GM21737 (cell line): ENCODE measurements at regions not wholly inside any gene's neighbourhood (a gene's known extent, or its start where the extent isn't known, plus 50 kb on each side); places are given as distances from the start of the nearest gene placed in this dataset.

Experiments
- ATAC-seq: cut with Tn5 transposase; IDR thresholded peaks from one replicate; pipeline ENCODE4 v1.9.1; 2021; ENCODE audit warnings: mild to moderate bottlenecking, moderate library complexity; ENCODE audit not compliant: unreplicated experiment

DNA sequence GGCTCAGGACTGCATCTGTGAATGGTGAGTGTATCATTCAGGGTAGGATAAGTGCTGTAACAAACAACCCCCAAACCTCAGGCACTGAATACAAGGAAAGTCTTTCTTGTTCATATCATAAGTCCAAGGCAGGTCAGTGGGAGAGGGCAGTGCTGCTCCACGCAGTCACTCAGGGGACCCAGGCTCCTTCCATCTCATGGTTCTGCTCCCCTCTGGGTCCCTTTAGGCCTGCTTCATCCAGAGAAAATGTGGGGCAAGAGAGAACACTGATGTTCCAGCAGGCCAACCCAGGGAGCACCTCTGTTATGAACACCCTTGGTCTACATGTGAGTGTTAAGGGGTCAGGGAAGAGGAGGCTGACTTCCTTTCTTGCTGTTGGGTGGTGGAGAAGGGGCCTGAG lies 187.8 kb downstream of the CHST1 start:
- no peak for ATAC-seq

DNA sequence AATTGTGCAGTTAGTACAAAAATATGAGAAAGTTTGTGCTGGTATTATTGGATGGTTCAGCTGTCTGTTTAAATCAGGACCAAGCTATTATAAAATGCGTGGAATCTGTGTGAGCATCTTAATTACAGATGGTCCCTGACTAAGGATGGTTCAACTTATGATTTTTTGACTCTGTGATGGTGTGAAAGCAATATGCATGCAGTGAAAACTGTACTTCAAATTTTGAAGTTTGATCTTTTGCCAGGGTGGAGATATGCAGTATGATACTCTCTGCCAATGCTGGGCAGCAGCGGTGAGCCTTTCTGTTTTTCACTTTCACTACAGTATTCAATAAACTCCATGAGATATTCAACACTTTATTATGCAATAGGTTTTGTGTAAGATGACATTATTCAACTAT lies 189.3 kb downstream of the CHST1 start:
- no peak for ATAC-seq

DNA sequence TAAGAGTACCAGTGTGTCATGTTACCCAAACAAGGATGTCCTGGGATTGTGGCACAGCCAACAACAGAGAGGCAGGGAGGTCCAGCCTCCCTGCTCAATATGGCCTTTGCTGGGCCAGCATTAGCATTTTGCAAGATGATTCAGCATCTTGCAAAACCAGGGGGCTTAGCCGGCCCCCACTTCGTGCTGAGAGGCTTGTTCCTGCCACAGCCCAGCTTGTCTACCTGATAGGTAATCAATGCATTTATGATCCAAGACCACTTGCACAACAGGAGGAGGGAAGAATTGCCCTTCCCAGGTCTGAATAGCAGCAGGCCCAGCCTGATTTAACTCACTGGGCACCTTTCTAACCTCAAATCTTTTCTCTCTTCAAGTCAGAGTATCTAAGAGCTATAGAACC lies 189.0 kb upstream of the SYT13 start:
- ATAC-seq = no peak

DNA sequence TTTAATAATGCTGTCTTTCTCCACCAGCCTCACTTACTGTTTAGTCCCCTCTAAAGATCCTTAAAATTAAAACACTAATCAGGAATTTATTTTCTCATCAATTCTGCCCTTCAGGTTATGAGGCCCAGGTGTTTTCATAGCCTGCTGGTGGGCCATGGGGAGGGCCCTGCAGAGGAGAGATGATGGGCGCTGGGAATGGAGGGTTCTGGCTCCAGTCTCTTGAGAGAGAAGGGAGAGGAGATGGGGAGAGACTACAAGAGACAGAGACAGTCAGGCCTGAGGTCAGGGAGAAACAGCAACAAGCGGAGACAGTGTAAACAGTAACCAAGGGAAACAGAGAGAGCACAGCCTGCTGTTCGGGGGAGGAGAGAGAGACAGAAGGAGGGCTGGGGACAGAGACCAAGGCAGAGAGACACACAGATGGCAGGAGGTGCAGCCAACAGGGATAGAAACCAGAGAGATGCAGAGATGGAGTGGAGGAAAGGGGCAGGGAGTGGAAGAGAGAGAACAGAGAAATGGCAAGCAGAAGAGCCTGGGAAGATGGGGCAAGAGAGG lies 187.3 kb upstream of the SYT13 start:
- ATAC-seq = no peak

DNA sequence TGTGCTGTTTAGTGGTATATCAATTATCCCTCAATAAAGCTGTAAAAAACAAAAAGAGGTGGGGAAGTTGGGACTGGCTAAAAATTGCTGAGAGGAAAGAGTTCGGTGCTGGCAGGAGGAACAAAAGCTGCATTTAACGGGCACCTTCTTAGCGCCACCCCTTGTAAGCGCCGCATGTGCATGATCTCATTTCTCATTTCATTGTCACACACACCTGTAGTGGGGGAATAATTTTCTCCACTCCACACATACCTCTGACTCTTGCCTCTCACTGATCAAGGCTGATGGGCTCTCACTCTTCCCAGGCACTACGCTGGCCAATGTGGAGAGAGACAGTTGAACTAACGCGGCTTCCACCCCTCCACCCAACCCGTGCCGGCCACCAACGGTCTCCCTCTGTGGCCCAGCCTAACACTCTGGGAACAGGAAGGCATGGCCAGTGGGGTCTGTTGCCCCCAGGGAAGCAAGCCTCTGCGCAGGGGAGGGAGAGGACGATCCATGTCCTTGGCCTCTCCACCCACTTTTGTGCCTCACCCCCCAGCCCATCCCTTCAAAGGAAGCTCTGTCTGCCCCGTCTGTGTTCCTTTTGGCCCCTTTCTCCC lies 186.7 kb upstream of the SYT13 start:
- ATAC-seq = no peak

DNA sequence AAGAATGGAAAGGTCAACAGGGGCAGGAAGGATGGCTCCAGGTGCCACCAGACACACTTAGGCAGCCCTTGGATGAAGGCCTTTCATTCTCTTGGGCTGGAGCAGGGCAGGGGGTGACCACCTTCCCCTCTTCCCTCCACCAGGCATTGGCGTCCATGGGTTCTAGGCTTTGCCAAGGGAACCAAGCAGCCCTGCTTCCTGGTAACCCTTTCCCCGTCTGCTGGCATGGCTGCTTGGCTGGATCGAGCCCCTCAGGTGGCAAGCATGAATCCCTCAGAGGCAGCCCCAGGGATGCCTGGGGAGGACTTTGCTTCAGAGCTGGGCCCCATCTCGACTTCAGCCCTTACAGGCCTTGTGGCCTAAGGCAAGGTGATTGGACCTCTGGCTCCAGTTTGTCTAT lies 185.1 kb upstream of the SYT13 start:
- no peak for ATAC-seq

DNA sequence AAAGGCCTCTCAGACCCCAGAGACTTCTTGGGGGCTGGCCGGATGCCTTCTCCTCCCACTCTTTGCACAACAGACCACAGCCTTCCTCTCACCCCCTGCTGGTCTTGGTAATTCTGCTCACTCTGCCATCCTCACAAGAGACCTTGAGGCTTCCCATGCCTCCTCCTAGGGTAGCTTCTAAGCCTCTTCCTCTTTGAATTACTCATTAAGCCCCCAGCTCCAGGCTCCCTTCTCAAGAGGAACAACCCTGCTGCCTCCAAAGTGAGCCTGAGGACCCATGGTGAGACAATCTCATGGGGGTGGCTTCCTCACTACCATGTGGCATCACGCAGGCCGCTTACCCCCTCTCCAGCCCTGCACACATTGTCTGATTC lies 184.6 kb upstream of the SYT13 start:
- ATAC-seq = no peak

DNA sequence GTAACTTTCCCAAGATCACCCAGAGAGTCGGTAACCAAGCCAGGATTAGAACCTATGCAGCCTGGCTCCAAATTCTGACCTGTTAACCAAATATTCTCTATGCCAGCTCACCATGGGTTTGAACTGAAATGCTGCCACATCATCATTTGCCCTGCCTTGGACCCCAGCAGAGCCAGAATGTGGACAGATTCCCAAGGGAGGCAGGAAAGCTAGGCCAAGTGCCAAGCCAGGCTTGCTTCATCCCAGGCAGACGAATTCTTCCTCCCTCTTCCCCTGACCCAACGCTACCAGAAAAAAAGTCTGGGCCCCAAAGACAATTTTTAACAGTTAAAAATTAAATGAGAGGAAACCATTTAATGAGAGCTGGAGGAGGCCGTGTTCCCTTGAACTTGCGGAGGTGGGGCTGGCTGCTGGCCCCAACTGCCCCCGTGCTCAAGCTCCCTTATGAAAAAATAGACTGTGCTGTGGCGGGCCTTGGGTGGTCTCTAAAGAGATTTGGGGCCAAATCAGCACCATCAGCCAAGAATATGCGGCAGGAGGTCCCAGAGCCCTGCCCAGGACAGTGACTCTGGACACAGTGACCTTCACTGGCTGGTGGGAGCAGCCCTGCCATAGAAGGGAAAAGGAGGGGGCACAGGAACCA lies 184.1 kb upstream of the SYT13 start:
- ATAC-seq = no peak

DNA sequence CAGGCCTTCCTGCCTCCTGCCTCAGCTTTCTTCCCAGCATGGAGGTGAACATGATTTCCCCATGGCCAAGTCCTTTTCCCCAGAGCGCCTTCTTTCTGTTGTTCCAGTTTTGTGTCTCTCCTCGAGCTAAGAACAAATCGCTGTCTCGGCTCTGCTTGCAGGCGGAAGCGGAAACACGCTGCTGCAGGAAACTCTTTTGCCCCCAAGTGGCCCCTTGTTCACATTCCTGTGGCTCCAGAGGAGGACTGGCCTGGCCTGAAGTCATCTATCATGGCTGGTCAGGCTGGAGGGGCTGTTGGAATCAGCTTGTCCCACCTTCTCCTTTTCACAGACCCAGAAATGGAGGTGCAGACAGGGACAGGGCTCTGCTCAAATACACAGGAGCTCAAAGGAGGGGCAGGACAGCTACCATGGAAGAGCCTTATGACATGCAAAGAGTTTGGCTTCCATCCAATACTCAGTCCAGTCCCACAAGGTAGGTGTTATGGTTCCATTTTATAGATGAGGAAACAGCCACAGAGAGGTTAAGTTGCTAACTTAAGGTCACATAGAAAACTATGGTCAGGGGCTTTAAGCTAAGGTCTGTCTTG lies 182.2 kb upstream of the SYT13 start:
- ATAC-seq = no peak

DNA sequence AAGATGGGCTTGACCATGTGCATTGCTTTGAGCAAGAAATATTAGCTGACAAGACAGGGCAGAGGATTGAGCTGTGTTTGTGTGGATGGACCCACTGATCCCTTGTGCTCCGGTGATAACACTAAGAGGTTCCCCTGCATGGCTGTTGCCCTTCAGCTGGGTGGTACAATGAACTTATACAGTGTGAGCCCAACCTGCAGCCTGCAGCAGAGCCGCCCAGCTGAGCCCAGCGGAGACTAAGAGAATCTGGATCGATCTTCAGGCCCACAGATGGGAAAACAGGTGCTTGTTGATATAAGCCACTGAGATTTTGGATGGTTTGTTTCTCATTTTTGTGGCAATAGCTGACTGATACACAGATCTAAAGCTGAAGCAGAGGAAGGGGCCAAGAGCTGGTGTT lies 177.4 kb upstream of the SYT13 start:
- ATAC-seq = no peak

DNA sequence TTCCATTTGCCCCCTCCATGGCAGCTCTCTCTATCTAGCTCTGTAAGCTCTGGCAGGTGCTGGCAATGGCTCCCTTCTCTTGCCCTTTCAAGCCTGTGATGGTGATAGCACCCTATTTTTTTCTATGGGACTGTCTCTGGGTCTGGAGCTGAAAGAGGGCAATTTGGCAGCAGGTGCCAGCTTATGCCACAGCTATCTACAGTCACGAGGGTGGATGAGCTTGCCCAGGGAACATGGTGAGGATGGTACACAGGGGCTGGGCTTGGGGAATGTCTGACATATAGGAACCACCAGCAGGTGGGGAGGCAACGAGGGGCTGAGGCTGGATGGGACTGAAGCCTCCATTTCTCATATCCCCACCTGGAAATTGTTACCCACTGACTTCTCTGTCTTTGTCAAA lies 175.4 kb upstream of the SYT13 start:
- no peak for ATAC-seq

DNA sequence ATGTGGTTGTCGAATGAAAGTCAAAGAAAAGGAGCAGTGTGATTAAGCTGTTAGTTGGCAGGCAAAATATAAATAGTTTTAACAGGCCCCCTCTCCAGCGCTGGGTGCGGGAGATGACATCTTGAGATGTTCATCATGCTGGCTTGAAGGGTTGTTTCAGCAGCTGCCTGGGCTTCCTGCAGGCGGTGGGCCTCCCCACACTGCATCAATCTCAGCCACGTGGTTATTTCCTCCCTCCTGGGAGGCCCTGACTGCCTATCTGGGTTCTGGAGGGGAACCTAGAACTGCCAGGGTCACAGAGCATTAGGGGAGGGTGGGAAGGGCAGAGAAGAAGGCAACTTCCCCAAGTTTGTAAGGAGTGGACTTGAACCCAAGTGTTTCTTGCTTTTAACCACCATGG lies 173.3 kb upstream of the SYT13 start:
- ATAC-seq = no peak

DNA sequence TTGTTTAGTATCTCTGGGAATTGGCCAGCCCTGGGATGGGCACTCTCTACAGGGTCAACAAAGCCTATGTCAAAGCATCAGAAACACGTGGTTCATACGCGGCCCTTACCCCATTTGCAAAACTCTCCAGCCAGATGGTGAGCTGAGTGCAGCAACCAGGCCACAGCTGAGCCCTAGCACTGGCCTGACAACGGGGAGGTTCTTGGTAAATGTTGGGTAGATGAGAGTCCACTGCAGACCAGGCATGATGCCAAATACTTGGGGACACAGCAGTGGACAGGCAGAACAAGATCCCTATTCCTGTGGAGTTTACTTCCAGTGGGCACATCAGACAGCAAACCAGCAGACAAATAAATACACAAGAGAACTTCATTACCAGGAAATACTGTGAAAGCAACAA lies 172.1 kb upstream of the SYT13 start:
- ATAC-seq = no peak

DNA sequence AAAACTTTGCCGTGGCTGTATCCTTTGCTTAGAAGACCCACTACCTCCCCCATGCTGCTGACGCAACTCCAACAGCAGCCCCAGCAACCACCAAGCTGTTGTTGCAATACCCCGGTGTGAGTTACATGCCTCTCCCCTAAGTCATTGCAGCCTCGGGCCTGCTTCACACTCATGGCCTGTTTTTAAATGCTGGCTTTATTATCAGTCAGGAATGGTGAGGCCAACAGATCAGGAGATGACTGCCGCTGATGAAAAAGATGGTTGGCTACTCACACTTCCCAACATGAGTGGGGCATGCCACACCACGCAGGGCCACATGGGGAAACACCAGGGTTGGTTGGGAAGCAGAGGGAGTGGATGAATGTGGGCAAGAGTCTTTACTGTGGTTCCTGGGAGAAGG lies 171.5 kb upstream of the SYT13 start:
- no peak for ATAC-seq

DNA sequence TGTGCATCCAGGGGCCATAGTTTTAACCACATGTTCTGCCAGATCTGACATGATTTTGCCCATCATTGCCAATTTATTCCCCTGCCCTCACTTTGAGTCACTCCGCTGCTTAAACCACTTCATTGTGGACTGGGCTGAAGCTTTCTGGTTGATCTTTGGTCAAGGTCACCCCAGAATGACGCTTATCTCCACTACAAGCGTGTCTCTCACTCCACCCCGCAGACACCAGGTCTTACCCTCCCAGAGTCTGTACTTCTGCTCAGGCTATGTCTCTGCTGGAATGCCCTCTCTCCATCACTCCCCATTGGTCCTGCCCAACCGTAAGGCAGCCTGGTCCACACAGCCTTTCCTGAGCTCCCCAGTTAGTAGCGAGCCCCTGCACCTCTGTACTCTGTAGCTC lies 170.5 kb upstream of the SYT13 start:
- ATAC-seq = no peak

DNA sequence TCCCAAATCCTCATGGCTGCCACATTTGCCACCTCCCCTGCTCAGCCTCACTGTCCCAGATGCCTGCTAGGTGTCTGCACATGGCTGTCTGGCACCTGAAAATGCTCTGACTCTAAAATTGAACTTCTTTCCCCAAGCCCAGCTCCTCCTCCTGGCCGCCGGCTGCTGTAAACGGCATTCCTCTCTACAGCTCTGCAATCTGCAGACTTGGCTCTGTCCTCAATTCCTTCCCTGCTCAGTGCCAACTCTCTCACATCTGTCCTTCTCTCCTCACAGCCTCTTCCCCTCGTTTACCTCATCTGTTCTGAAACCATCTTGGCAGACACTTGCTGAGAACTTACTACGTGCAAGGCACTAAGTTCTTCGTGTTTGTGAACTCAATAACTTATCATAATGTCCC lies 169.4 kb upstream of the SYT13 start:
- ATAC-seq = no peak

DNA sequence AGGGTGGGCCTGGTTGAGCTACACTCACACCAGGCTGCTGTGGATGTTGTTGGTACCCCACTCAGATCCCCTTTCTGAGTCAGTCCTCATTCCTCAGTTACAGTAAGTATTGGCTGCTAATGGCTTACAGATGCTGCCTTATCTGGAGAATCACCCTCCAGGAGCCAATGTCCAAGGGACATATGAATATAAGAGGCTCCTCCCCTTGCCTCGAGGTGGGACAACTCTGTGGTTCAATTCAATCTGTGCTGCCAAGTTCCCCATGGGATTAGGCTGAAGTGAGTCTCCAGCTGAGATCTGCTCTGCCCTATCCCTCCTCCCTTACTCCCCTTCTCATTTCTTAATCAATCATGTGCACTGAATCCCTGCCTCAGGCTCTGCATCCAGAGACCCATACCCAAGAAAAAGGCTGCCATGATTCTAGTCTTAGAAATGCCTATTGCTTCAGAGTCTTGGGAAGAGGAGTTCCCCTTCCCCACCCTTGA lies 168.8 kb upstream of the SYT13 start:
- no peak for ATAC-seq

DNA sequence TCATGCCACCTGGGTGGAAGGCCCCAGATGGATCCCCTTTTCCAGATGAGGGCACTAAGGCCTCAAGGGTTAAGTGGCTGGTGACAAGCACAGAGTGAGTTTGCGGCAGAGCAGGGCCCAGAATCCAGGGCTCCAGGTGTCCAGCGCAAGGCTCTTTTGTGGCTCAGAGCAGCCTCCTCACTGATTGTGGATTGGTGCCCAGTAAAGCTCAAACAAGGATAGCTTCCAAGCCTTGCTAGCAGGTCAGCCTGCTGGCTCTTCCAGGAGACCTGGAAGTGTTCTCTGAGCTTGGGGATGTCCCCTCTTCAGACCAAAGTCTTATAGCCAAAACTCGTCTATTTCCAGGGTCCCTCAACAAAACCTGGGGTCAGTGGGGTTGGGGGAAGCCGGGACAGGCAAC lies 167.6 kb upstream of the SYT13 start:
- no peak for ATAC-seq

DNA sequence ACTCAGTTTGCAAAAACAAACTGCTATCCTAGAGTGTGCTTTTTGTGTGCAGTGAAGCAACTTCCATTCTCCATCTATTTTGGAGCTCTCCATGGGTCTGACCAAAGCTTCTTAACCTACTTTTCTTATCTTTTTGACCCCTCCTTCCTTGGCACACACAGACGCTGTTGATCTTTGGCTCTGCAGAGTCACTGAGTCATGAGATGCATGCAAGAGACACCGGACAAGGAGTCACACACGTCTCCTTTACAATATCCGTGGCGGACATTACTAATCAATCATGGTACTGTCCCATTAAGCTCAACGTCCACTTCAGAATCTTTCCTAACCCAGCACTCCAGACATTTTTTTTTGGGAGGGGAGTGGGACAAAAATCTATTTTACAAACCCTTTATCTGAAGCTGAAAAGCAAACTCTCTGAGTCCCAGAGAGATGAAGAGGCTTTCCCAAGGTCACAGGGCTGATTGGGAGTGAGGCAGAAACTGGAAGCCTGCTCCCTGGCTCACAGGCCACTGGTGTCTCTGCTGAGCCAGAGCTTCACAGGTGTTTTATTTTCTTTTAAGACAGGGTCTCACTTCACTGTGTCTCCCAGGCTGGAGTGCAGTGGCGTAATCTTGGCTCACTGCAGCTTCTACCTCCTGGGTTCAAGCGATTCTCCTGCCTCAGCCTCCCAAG lies 165.8 kb upstream of the SYT13 start:
- ATAC-seq = no peak

DNA sequence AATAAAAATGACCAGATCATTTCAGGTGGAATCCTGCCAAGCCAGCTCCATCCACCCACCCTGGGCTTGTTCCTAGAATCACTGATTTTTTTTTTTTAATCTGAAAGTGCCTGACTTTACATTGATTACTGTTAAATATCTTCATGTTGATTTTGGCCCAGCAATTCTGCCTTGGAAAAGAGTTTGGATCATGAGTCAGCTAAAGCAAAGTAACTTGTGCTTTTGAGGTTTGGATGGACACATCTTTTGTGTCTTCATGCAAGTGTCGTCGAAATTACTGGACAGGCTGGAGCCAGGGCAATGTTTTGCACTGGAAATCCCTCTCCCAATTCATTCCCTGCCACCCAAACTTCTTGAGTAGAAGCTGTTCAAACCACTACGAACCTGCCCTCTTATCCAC lies 164.0 kb upstream of the SYT13 start:
- no peak for ATAC-seq

DNA sequence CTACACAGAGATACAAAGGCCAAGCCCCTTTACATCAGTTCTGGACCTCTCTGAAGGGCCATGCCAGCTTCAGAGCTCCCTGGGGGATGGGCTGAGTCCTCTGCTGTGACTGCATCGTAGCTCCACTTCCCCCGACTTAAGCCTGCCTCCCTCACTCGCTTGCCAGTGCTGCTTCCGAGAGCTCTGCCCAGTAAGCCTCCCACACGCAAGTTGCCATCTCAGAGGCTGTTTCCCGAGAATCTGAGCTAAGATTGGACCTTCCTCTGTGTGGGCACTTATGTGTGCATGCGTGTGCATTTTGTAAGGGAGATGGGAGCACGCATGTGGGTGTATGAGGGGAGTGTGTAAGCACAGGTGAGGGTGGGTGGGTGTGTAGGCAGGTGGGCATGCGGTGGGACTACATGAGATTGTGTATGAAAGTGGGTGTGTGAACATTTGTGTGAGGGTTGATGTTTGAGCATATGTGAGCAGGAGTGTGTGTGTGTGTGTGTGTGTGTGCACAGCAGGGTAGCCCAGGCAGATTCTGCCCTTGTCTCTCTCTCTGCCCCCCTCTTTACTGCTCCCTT lies 163.0 kb upstream of the SYT13 start:
- ATAC-seq = no peak

DNA sequence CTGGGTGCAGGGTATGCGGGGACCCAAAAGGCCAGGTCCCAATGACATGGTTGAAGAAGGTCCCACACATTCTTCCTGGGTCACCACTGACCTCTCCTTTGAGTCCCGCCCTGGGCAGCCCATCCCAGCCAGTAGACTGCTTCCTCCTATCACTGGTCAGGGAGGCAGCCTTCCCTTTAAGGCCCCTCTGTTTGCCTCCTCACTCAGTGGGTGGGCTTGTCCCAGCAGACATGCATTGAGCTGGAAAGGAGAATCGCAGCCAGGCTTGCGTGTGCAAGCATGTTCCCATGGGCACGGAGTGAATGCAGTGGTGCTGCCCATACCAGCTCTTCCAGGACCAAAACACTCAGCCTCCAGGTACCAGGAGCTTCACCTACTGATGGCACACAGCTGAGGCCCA lies 162.4 kb upstream of the SYT13 start:
- no peak for ATAC-seq
